Right lobe of liver (tissue), 4 donors: ENCODE measurements at regions not wholly inside any gene's neighbourhood (a gene's known extent, or its start where the extent isn't known, plus 50 kb on each side); places are given as distances from the start of the nearest gene placed in this dataset.

Experiments
- CTCF ChIP-seq, 4 donors: fragments of 200-600 bp in 3 of 4; fragments of 450-650 bp in 1 of 4; IDR thresholded peaks; one replicate each; pipeline versions ENCODE4 v1.5.1 to v1.8.0; 2016 to 2022; ENCODE audit warnings: antibody characterized with exemption in 4 of 4, mild to moderate bottlenecking in 2 of 4
- POLR2A ChIP-seq: fragments of 450-650 bp; IDR thresholded peaks from one replicate; pipeline ENCODE4 v1.6.1; 2017; ENCODE audit warnings: antibody characterized with exemption, mild to moderate bottlenecking
- donor health status: DM: no; HTN: no; CAD: no.
- donor health status: DM: no; HTN: no; CAD: no.
- donor health status: DM: no; HTN: yes; CAD: no.

DNA sequence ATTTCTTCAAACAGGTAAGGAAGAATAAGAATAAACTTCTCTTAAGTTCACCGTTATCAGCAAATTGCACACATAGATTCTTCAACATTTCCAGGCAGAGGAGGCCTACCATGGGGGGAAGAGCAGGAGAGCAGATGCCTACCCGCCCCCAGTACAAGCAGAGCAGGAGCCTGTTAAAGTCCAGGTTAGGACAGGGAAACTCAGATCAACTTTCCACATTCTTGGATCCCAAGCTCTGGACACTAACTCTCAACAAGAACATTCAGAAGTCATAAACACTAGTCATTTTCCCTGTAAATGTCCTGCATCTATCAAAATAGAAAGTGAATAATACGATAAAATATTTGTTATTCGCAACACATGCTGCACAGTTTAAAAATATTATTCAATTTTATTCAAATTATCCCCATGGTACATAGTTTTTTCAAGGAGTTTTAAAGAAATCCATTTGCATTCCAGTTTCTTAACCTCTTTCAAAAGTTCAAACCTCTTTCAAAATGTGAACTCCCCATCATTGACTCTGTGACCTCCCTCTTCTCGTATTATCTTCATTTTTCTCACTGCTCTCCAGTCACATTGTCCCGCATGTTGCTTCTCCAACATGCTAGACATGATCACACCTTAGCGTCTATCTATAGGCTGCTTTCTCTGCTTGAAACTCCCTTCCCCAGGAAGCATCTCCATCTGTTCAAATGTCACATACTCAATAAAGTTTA is 185.2 kb upstream of the NEIL3 start:
- no peak for TF ChIP-seq CTCF (IDR thresholded peaks at IDR 0.05)
- TF ChIP-seq POLR2A, result no peak
